ENCODE measurements at regions not wholly inside any gene's neighbourhood (a gene's known extent, or its start where the extent isn't known, plus 50 kb on each side); places are given as distances from the start of the nearest gene placed in this dataset.
"Not testable (repeated sequence)": the region's sequence is repeated elsewhere in the genome, so short reads cannot be mapped to it uniquely, and the experiment has no call there.

DNA sequence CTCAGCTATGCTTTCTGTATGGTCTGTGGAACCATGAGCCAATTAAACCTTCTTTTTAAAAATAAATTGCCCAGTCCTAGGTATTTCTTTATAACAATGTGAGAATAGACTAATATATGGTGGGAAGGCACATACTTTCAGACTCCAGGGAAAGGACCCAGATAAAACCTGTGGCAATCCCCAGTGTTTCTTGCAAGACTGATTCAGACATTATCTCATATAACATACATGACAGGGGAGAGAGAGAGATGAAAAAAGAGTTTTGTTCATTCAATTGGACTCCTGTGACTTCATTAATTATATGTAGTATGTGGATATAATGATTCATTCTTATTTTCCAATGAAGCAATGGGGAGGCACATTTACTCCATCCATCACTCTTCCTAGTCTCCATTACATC lies 291.4 kb upstream of the PRKX start:
- H3K4me1 ChIP-seq, result no peaks in the 10 kb centered on the region
- DNase-seq (ENCODE audit: extremely low spot score), result no peak
- no peaks in the 10 kb centered on the region for H3K9me3 ChIP-seq
- H3K27me3 ChIP-seq, result no peaks in the 10 kb centered on the region
- intact Hi-C loops (cut with DNase I), result no loop called here
- H3K36me3 ChIP-seq, result no peaks in the 10 kb centered on the region
- H3K27ac ChIP-seq (replicated peaks in 1 of 4), result no peak overlapping the region
- TF ChIP-seq, protein P1, sequence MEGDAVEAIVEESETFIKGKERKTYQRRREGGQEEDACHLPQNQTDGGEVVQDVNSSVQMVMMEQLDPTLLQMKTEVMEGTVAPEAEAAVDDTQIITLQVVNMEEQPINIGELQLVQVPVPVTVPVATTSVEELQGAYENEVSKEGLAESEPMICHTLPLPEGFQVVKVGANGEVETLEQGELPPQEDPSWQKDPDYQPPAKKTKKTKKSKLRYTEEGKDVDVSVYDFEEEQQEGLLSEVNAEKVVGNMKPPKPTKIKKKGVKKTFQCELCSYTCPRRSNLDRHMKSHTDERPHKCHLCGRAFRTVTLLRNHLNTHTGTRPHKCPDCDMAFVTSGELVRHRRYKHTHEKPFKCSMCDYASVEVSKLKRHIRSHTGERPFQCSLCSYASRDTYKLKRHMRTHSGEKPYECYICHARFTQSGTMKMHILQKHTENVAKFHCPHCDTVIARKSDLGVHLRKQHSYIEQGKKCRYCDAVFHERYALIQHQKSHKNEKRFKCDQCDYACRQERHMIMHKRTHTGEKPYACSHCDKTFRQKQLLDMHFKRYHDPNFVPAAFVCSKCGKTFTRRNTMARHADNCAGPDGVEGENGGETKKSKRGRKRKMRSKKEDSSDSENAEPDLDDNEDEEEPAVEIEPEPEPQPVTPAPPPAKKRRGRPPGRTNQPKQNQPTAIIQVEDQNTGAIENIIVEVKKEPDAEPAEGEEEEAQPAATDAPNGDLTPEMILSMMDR (IDR thresholded peaks at IDR 0.05), result no peak
- TF ChIP-seq POLR2AphosphoS5 (IDR thresholded peaks at IDR 0.05) (no peak), POLR2A (IDR thresholded peaks at IDR 0.05; ENCODE audit: low read depth) (no peak), EP300 (IDR thresholded peaks at IDR 0.05) (no peak)
- H3K4me3 ChIP-seq, result no peak overlapping the region

DNA sequence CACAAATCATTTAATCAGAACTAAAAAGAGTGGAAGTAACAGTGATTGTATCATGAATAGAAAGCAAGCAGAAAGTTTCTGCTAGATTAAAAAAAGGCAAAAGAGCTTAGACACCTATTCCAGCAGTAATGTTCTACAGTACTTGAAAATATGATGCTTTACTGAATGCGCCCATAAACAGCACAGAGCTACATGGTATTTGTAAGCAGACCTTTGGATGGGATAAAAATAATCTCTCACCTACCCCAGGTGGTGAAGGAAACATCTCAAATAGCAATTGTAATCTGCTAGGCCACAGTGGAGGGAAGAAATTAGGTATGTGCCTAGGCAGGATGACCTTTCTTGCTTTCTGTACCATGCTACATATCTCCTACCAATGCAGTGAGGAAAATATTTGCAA lies 280.9 kb upstream of the PRKX start:
- no peak overlapping the region for H3K27ac ChIP-seq (replicated peaks in 1 of 4)
- no peak for DNase-seq (ENCODE audit: extremely low spot score)
- TF ChIP-seq POLR2AphosphoS5 (IDR thresholded peaks at IDR 0.05), result no peak
- no peak for TF ChIP-seq EP300 (IDR thresholded peaks at IDR 0.05)
- TF ChIP-seq POLR2A (IDR thresholded peaks at IDR 0.05; ENCODE audit: low read depth), result no peak
- TF ChIP-seq, protein P1 (IDR thresholded peaks at IDR 0.05), result no peak
- peaks cover 0 to 6% (median 0%) of the 10 kb centered on the region in 4 donors for H3K9me3 ChIP-seq
- intact Hi-C loops (cut with DNase I), result no loop called here
- H3K36me3 ChIP-seq, result no peaks in the 10 kb centered on the region
- no peak overlapping the region for H3K4me3 ChIP-seq
- no peaks in the 10 kb centered on the region for H3K4me1 ChIP-seq
- H3K27me3 ChIP-seq, result no peaks in the 10 kb centered on the region
- WGBS, result 86% methylated on average over 1 of the region's 1 CpG

DNA sequence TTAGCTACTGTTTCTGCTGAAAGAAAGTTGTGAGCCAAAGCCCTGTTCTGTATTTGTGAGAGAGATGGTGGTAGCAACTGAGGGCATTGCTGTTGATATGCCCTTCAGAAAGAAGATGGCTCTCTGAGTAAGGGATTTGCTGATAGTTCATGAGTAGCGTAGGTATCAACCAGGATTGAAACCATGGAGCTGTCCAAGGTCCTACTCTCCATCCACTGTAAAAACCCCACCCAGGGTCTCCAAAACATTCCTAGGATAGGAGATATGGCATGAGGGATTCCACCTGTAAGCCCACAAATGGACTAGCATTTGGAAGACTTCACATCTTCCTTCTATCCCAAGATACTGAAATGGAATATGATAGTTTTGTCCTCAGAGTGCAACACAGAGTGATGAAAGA lies 277.1 kb upstream of the PRKX start:
- 46% methylated on average over 1 of the region's 1 CpG for WGBS

DNA sequence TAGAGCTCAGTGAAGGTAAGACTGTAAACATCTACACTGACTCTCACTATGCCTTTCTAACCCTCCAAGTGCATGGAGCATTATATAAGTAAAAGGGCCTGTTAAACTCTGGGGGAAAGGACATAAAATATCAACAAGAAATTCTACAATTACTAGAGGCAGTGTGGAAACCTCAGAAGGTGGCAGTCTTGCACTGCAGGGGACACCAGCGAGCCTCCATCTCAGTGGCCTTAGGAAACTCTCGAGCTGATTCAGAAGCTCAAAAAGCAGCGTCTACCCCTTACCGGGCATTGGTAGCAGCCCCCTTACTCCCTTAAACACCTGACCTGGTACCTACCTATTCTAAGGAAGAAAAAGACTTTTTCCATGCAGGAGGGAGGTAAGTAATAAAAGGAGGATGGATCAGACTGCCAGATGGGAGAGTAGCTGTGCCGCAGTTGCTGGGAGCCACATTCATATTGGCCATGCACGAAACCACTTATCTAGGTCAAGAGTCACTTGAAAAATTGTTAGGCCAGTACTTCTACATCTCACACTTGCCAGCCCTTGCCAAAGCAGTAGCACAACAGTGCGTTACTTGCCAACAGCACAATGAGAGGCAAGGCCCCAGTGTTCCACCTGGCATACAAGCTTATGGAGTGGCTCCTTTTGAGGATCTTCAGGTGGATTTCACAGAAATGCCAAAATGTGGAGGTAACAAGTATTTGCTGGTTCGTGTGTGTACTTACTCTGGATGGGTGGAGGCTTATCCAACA lies 258.8 kb upstream of the PRKX start:
- H3K27me3 ChIP-seq; H3K9me3 ChIP-seq; H3K36me3 ChIP-seq; DNase-seq (ENCODE audit: extremely low spot score); H3K4me3 ChIP-seq; intact Hi-C loops (cut with DNase I); H3K4me1 ChIP-seq; H3K27ac ChIP-seq (replicated peaks in 1 of 4): not testable (repeated sequence)
- 64% methylated on average over 7 of the region's 8 CpGs for WGBS

More for the DNA sequence above, 277.1 kb upstream of the PRKX start:
- Histone ChIP-seq H3K9me3 (peaks cover 0 to 6% (median 0%) of the 10 kb centered on the region in 4 donors), H3K4me1 (no peaks in the 10 kb centered on the region), H3K27me3 (no peaks in the 10 kb centered on the region), H3K36me3 (no peaks in the 10 kb centered on the region), H3K4me3 (no peak overlapping the region), H3K27ac (replicated peaks in 1 of 4) (no peak overlapping the region)
- TF ChIP-seq, protein P1 (IDR thresholded peaks at IDR 0.05), result no peak
- no peak for TF ChIP-seq EP300 (IDR thresholded peaks at IDR 0.05)
- no peak for TF ChIP-seq POLR2AphosphoS5 (IDR thresholded peaks at IDR 0.05)
- TF ChIP-seq POLR2A (IDR thresholded peaks at IDR 0.05; ENCODE audit: low read depth), result no peak
- intact Hi-C loops (cut with DNase I), result no loop called here
- no peak for DNase-seq (ENCODE audit: extremely low spot score)

DNA sequence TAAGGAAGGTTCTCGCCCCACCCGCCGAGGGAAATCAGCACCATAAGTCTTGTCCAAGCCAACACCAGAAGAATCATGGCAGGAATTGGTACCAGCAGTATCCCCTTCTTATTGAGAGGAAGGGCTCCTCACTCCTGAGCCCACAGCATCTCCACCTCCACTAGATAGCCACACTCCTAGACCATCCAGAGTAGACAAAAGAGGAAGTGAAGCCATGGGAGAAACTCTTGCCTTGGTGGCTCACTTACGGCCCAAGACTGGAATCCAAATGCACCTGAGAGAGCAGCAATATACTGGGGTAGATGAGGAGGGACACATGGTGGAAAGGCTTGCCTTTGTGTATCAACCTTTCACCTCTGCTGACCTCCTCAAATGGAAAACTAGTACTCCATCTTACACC lies 255.3 kb upstream of the PRKX start:
- intact Hi-C loops (cut with DNase I), result no loop called here
- Histone ChIP-seq H3K9me3 (no peaks in the 10 kb centered on the region), H3K27ac (replicated peaks in 1 of 4) (no peak overlapping the region), H3K4me3 (no peak overlapping the region), H3K36me3 (no peaks in the 10 kb centered on the region), H3K4me1 (no peaks in the 10 kb centered on the region), H3K27me3 (no peaks in the 10 kb centered on the region)
- TF ChIP-seq POLR2AphosphoS5 (IDR thresholded peaks at IDR 0.05), result no peak
- TF ChIP-seq EP300 (IDR thresholded peaks at IDR 0.05), result no peak
- TF ChIP-seq, protein P1 (IDR thresholded peaks at IDR 0.05), result no peak
- no peak for TF ChIP-seq POLR2A (IDR thresholded peaks at IDR 0.05; ENCODE audit: low read depth)
- 95% methylated on average over 3 of the region's 4 CpGs for WGBS
- no peak for DNase-seq (ENCODE audit: extremely low spot score)
